Liver (tissue), 8 donors: ENCODE measurements at regions not wholly inside any gene's neighbourhood (a gene's known extent, or its start where the extent isn't known, plus 50 kb on each side); places are given as distances from the start of the nearest gene placed in this dataset.

Source experiments
- DNase-seq: peaks from one replicate; pipeline ENCODE4 v3.0.0-alpha.2; 2017; ENCODE audit warnings: low spot score
- H3K27ac ChIP-seq, 2 donors: one replicate each; pipeline ENCODE4 v1.7.0; 2013; ENCODE audit warnings: inconsistent platforms in 2 of 2, low read length in 2 of 2, control low read depth in 1 of 2, low read depth in 1 of 2, mild to moderate bottlenecking in 1 of 2
- H3K27me3 ChIP-seq, 4 donors: one replicate each; pipeline versions ENCODE4 v1.6.1 to v1.7.0; 2013; ENCODE audit warnings: low read length in 3 of 4, inconsistent platforms in 1 of 4, mild to moderate bottlenecking in 1 of 4, moderate library complexity in 1 of 4; ENCODE audit not compliant: control insufficient read depth in 4 of 4, insufficient read depth in 4 of 4
- H3K36me3 ChIP-seq, 4 donors: one replicate each; pipeline versions ENCODE4 v1.6.1 to v1.7.0; 2013; ENCODE audit warnings: low read length in 3 of 4, mild to moderate bottlenecking in 3 of 4, low read depth in 1 of 4, moderate library complexity in 1 of 4; ENCODE audit not compliant: control insufficient read depth in 4 of 4, insufficient read depth in 3 of 4
- H3K4me1 ChIP-seq, 4 donors: one replicate each; pipeline versions ENCODE4 v1.6.1 to v1.7.0; 2013; ENCODE audit warnings: low read length in 3 of 4, mild to moderate bottlenecking in 3 of 4, moderate library complexity in 1 of 4; ENCODE audit not compliant: control insufficient read depth in 4 of 4, insufficient read depth in 4 of 4
- H3K4me3 ChIP-seq, 3 donors: one replicate each; pipeline versions ENCODE4 v1.6.1 to v1.7.0; 2013; ENCODE audit warnings: low read length in 3 of 3, control low read depth in 1 of 3, low read depth in 1 of 3, mild to moderate bottlenecking in 1 of 3
- H3K9ac ChIP-seq, 2 donors: one replicate each; pipeline ENCODE4 v1.7.0; 2013; ENCODE audit warnings: low read length in 2 of 2, mild to moderate bottlenecking in 2 of 2, moderate library complexity in 2 of 2, control low read depth in 1 of 2, low read depth in 1 of 2
- H3K9me3 ChIP-seq, 4 donors: one replicate each; pipeline versions ENCODE4 v1.6.1 to v1.7.0; 2013; ENCODE audit warnings: low read length in 3 of 4; ENCODE audit not compliant: control insufficient read depth in 4 of 4
- EGR1 ChIP-seq, 2 donors: IDR thresholded peaks; 2 replicates each; pipeline ENCODE4 v1.6.1; 2016 to 2018; ENCODE audit warnings: antibody characterized with exemption in 2 of 2, low read depth in 2 of 2
- FOXA1 ChIP-seq: IDR thresholded peaks from 2 replicates; pipeline ENCODE4 v1.6.1; 2016; ENCODE audit warnings: antibody characterized with exemption
- FOXA2 ChIP-seq: IDR thresholded peaks from 2 replicates; pipeline ENCODE4 v1.6.1; 2016; ENCODE audit warnings: antibody characterized with exemption
- GABPA ChIP-seq, 2 donors: IDR thresholded peaks in 1 of 2; conservative IDR thresholded peaks in 1 of 2; 2 replicates each; pipeline ENCODE4 v1.6.1; 2016; ENCODE audit warnings: antibody characterized with exemption in 2 of 2, mild to moderate bottlenecking in 1 of 2, moderate library complexity in 1 of 2
- HNF4A ChIP-seq, 2 donors: conservative IDR thresholded peaks; 2 replicates each; pipeline ENCODE4 v1.6.1; 2016; ENCODE audit warnings: antibody characterized with exemption in 2 of 2, mild to moderate bottlenecking in 2 of 2
- HNF4G ChIP-seq: IDR thresholded peaks from 2 replicates; pipeline ENCODE4 v1.6.1; 2016; ENCODE audit warnings: antibody characterized with exemption
- JUND ChIP-seq, 2 donors: IDR thresholded peaks; 2 replicates each; pipeline ENCODE4 v1.6.1; 2016; ENCODE audit warnings: antibody characterized with exemption in 2 of 2
- NR2F2 ChIP-seq: IDR thresholded peaks from 2 replicates; pipeline ENCODE4 v1.6.1; 2016; ENCODE audit warnings: antibody characterized with exemption
- RAD21 ChIP-seq, 2 donors: IDR thresholded peaks; 2 replicates each; pipeline ENCODE4 v1.6.1; 2016; ENCODE audit warnings: antibody characterized with exemption in 2 of 2, mild to moderate bottlenecking in 2 of 2
- RXRA ChIP-seq, 2 donors: IDR thresholded peaks; 2 replicates each; pipeline ENCODE4 v1.6.1; 2017 to 2018; ENCODE audit warnings: antibody characterized with exemption in 2 of 2, mild to moderate bottlenecking in 1 of 2
- SP1 ChIP-seq: IDR thresholded peaks from 2 replicates; pipeline ENCODE4 v1.6.1; 2018; ENCODE audit warnings: antibody characterized with exemption, mild to moderate bottlenecking
- TAF1 ChIP-seq: conservative IDR thresholded peaks from 2 replicates; pipeline ENCODE4 v1.6.1; 2016; ENCODE audit warnings: antibody characterized with exemption, mild to moderate bottlenecking
- YY1 ChIP-seq: IDR thresholded peaks from 2 replicates; pipeline ENCODE4 v1.6.1; 2016; ENCODE audit warnings: antibody characterized with exemption, mild to moderate bottlenecking
- ZBTB33 ChIP-seq: IDR thresholded peaks from 2 replicates; pipeline ENCODE4 v1.6.1; 2016; ENCODE audit warnings: antibody characterized with exemption
- WGBS: extraction: QIAGEN DNeasy Blood & Tissue Kit; methylation state at CpG from one replicate; pipeline ENCODE4 v1.1.7; 2013; 5-methylcytosine and 5-hydroxymethylcytosine counted together
- TF ChIP-seq, protein P1 (sequence below): IDR thresholded peaks from 2 replicates; pipeline ENCODE4 v1.6.1; 2016; ENCODE audit warnings: antibody characterized with exemption
- TF ChIP-seq, protein P2 (sequence below): fragments of 150-350 bp; IDR thresholded peaks from 2 replicates; pipeline ENCODE4 v1.5.1; 2017; ENCODE audit warnings: improper control_type of control experiment, low read depth, low read length; ENCODE audit not compliant: missing input control
- TF ChIP-seq, protein P3 (sequence below): IDR thresholded peaks from 2 replicates; pipeline ENCODE4 v1.6.1; 2016; ENCODE audit warnings: antibody characterized with exemption, mild to moderate bottlenecking
- TF ChIP-seq, protein P4 (sequence below): IDR thresholded peaks from 2 replicates; pipeline ENCODE4 v1.6.1; 2016; ENCODE audit warnings: antibody characterized with exemption
- donor health status: healthy.
- donor health status: healthy.
- donor health status: healthy.
- donor health status: healthy.
- donor health status: healthy.

DNA sequence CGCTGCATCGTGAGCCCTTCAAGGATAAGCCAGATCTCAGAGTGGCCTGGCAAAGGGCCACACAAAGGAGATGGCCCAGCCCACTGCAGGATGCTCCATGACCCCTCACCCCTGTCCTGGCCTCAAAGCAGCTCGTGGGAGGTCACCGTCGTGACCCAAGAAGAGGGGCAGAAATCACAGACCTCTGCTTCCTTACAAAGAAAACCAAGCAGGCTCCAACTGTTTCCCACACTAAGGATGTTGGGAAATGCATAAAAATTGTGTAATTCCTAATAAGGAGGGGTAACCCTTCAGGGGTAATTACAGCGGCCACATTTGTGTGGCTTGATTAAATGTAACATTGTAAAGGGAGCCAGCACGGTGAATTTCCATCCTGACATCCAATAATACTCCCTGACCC, 102.3 kb downstream of the BOD1L2 start:
- Histone ChIP-seq H3K27ac (no peak overlapping the region), H3K4me3 (no peak overlapping the region), H3K9ac (no peak overlapping the region), H3K4me1 (peaks cover 0 to 2% (median 0%) of the 10 kb centered on the region in 4 donors), H3K9me3 (no peaks in the 10 kb centered on the region), H3K27me3 (no peaks in the 10 kb centered on the region), H3K36me3 (no peaks in the 10 kb centered on the region)
- peak in 1 of 2 donors; percentile 44 for TF ChIP-seq RXRA (IDR thresholded peaks at IDR 0.05)
- no peak for TF ChIP-seq FOXA2
- TF ChIP-seq NR2F2, result peak; percentile 78
- peak; percentile 11 for TF ChIP-seq SP1
- 65% methylated on average over 7 of the region's 7 CpGs for WGBS
- DNase-seq, result no peak

GRCh38 chr18:57249883-57250282, 102.5 kb upstream of the ST8SIA3 start:
- H3K4me1 ChIP-seq, result peaks cover 0 to 2% (median 0%) of the 10 kb centered on the region in 4 donors
- TF ChIP-seq ZBTB33 (no peak), RXRA (IDR thresholded peaks at IDR 0.05) (no peak), FOXA2 (no peak), HNF4A (conservative IDR thresholded peaks at IDR 0.05) (no peak), NR2F2 (no peak), HNF4G (no peak), FOXA1 (no peak), YY1 (no peak), RAD21 (IDR thresholded peaks at IDR 0.05) (no peak), TAF1 (no peak), JUND (IDR thresholded peaks at IDR 0.05) (no peak), GABPA (IDR thresholded peaks at IDR 0.05 in 1 of 2, conservative IDR thresholded peaks at IDR 0.05 in 1 of 2) (no peak), SP1 (no peak), EGR1 (IDR thresholded peaks at IDR 0.05; ENCODE audit: low read depth in 2 of 2) (no peak)
- TF ChIP-seq, protein P1, sequence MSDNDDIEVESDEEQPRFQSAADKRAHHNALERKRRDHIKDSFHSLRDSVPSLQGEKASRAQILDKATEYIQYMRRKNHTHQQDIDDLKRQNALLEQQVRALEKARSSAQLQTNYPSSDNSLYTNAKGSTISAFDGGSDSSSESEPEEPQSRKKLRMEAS, result no peak
- TF ChIP-seq, protein P2, sequence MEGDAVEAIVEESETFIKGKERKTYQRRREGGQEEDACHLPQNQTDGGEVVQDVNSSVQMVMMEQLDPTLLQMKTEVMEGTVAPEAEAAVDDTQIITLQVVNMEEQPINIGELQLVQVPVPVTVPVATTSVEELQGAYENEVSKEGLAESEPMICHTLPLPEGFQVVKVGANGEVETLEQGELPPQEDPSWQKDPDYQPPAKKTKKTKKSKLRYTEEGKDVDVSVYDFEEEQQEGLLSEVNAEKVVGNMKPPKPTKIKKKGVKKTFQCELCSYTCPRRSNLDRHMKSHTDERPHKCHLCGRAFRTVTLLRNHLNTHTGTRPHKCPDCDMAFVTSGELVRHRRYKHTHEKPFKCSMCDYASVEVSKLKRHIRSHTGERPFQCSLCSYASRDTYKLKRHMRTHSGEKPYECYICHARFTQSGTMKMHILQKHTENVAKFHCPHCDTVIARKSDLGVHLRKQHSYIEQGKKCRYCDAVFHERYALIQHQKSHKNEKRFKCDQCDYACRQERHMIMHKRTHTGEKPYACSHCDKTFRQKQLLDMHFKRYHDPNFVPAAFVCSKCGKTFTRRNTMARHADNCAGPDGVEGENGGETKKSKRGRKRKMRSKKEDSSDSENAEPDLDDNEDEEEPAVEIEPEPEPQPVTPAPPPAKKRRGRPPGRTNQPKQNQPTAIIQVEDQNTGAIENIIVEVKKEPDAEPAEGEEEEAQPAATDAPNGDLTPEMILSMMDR, result no peak
- TF ChIP-seq, protein P3, sequence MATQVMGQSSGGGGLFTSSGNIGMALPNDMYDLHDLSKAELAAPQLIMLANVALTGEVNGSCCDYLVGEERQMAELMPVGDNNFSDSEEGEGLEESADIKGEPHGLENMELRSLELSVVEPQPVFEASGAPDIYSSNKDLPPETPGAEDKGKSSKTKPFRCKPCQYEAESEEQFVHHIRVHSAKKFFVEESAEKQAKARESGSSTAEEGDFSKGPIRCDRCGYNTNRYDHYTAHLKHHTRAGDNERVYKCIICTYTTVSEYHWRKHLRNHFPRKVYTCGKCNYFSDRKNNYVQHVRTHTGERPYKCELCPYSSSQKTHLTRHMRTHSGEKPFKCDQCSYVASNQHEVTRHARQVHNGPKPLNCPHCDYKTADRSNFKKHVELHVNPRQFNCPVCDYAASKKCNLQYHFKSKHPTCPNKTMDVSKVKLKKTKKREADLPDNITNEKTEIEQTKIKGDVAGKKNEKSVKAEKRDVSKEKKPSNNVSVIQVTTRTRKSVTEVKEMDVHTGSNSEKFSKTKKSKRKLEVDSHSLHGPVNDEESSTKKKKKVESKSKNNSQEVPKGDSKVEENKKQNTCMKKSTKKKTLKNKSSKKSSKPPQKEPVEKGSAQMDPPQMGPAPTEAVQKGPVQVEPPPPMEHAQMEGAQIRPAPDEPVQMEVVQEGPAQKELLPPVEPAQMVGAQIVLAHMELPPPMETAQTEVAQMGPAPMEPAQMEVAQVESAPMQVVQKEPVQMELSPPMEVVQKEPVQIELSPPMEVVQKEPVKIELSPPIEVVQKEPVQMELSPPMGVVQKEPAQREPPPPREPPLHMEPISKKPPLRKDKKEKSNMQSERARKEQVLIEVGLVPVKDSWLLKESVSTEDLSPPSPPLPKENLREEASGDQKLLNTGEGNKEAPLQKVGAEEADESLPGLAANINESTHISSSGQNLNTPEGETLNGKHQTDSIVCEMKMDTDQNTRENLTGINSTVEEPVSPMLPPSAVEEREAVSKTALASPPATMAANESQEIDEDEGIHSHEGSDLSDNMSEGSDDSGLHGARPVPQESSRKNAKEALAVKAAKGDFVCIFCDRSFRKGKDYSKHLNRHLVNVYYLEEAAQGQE, result no peak
- TF ChIP-seq, protein P4, sequence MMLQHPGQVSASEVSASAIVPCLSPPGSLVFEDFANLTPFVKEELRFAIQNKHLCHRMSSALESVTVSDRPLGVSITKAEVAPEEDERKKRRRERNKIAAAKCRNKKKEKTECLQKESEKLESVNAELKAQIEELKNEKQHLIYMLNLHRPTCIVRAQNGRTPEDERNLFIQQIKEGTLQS, result no peak
- 97% methylated on average over 3 of the region's 3 CpGs for WGBS
- no peak for DNase-seq
- H3K4me3 ChIP-seq, result no peak overlapping the region
- no peaks in the 10 kb centered on the region for H3K9me3 ChIP-seq
- no peak overlapping the region for H3K9ac ChIP-seq
- no peaks in the 10 kb centered on the region for H3K36me3 ChIP-seq
- no peaks in the 10 kb centered on the region for H3K27me3 ChIP-seq
- no peak overlapping the region for H3K27ac ChIP-seq
